ENCODE measurements at regions not wholly inside any gene's neighbourhood (a gene's known extent, or its start where the extent isn't known, plus 50 kb on each side); places are given as distances from the start of the nearest gene placed in this dataset.

DNA sequence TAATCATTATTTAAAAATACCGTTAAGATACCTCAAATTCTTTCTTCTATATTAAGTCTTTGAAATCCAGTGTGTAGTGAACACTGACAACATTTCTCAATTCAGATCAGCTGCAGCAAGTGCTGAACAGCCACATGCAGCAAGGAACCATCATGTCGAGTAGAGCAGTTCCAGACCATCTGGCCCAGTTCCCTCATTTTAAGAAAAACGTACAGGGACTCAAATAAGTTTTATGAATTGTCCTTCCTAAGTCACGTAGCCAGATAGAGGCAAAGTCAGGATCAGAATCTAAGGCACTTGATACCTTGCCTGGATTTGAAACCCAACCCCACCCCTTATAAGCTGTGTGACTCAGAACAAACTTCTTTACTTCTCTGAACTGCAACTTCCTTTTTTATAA is 132.4 kb downstream of the PROX1 start:
- peaks cover 6% of the 10 kb centered on the region; the same call in 1 of the 3 replicates for H3K36me3 Mint-ChIP-seq (ENCODE audit: low read depth)
- no peak for DNase-seq (ENCODE audit: low spot score)

More for the DNA sequence above, 132.4 kb downstream of the PROX1 start:
- Histone ChIP-seq H3K4me1 (ENCODE audit: insufficient read depth) (no peaks in the 10 kb centered on the region; the same call in 1 of the 2 replicates), H3K79me2 (replicated peaks; ENCODE audit: insufficient read depth) (no peaks in the 10 kb centered on the region), H3K4me3 (no peak overlapping the region), H3K4me2 (no peak overlapping the region), H3K27ac (ENCODE audit: low read depth) (no peak overlapping the region), H3K9me2 (ENCODE audit: insufficient read depth) (peaks cover 5% of the 10 kb centered on the region; the same call in 1 of the 2 replicates), H2AFZ (no peak overlapping the region), H4K20me1 (replicated peaks; ENCODE audit: insufficient read depth) (no peaks in the 10 kb centered on the region), H3K36me3 (ENCODE audit: insufficient read depth) (no peaks in the 10 kb centered on the region), H3K27me3 (ENCODE audit: insufficient read depth) (no peaks in the 10 kb centered on the region), H3F3A (replicated peaks; ENCODE audit: low read depth) (no peaks in the 10 kb centered on the region)
- Mint-ChIP-seq H3K4me3 (no peak overlapping the region), H3K27me3 (ENCODE audit: insufficient read depth, low read depth, poor library complexity) (peaks cover 2% of the 10 kb centered on the region), H3K27ac (no peak overlapping the region), H3K9me3 (peaks cover 19% of the 10 kb centered on the region), H3K4me1 (peaks cover 19% of the 10 kb centered on the region)
- ATAC-seq = no peak
- TF ChIP-seq ZNF331 (CRISPR knock-in tag; IDR thresholded peaks at IDR 0.05; ENCODE audit: low read depth) (no peak), EZH2phosphoT487 (IDR thresholded peaks at IDR 0.05; ENCODE audit: unreplicated experiment) (no peak), ZNF462 (CRISPR knock-in tag; IDR thresholded peaks at IDR 0.05) (no peak), ETS1 (IDR thresholded peaks at IDR 0.05) (no peak), ZNF114 (CRISPR knock-in tag; IDR thresholded peaks at IDR 0.05) (no peak), NANOG (IDR thresholded peaks at IDR 0.05; ENCODE audit: borderline replicate concordance) (no peak), POLR2AphosphoS5 (IDR thresholded peaks at IDR 0.05; ENCODE audit: low read depth) (no peak), JUNB (IDR thresholded peaks at IDR 0.05; ENCODE audit: unreplicated experiment) (no peak)
- TF ChIP-seq, protein P1, sequence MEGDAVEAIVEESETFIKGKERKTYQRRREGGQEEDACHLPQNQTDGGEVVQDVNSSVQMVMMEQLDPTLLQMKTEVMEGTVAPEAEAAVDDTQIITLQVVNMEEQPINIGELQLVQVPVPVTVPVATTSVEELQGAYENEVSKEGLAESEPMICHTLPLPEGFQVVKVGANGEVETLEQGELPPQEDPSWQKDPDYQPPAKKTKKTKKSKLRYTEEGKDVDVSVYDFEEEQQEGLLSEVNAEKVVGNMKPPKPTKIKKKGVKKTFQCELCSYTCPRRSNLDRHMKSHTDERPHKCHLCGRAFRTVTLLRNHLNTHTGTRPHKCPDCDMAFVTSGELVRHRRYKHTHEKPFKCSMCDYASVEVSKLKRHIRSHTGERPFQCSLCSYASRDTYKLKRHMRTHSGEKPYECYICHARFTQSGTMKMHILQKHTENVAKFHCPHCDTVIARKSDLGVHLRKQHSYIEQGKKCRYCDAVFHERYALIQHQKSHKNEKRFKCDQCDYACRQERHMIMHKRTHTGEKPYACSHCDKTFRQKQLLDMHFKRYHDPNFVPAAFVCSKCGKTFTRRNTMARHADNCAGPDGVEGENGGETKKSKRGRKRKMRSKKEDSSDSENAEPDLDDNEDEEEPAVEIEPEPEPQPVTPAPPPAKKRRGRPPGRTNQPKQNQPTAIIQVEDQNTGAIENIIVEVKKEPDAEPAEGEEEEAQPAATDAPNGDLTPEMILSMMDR (conservative IDR thresholded peaks at IDR 0.05; ENCODE audit: low read depth in 2 of 2) = no peak
- TF ChIP-seq, protein P2, sequence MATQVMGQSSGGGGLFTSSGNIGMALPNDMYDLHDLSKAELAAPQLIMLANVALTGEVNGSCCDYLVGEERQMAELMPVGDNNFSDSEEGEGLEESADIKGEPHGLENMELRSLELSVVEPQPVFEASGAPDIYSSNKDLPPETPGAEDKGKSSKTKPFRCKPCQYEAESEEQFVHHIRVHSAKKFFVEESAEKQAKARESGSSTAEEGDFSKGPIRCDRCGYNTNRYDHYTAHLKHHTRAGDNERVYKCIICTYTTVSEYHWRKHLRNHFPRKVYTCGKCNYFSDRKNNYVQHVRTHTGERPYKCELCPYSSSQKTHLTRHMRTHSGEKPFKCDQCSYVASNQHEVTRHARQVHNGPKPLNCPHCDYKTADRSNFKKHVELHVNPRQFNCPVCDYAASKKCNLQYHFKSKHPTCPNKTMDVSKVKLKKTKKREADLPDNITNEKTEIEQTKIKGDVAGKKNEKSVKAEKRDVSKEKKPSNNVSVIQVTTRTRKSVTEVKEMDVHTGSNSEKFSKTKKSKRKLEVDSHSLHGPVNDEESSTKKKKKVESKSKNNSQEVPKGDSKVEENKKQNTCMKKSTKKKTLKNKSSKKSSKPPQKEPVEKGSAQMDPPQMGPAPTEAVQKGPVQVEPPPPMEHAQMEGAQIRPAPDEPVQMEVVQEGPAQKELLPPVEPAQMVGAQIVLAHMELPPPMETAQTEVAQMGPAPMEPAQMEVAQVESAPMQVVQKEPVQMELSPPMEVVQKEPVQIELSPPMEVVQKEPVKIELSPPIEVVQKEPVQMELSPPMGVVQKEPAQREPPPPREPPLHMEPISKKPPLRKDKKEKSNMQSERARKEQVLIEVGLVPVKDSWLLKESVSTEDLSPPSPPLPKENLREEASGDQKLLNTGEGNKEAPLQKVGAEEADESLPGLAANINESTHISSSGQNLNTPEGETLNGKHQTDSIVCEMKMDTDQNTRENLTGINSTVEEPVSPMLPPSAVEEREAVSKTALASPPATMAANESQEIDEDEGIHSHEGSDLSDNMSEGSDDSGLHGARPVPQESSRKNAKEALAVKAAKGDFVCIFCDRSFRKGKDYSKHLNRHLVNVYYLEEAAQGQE (IDR thresholded peaks at IDR 0.05; ENCODE audit: unreplicated experiment) = no peak

Measured in GM23338 (cell line).